ENCODE measurements at regions not wholly inside any gene's neighbourhood (a gene's known extent, or its start where the extent isn't known, plus 50 kb on each side); places are given as distances from the start of the nearest gene placed in this dataset.
"Not testable (repeated sequence)": the region's sequence is repeated elsewhere in the genome, so short reads cannot be mapped to it uniquely, and the experiment has no call there.

DNA sequence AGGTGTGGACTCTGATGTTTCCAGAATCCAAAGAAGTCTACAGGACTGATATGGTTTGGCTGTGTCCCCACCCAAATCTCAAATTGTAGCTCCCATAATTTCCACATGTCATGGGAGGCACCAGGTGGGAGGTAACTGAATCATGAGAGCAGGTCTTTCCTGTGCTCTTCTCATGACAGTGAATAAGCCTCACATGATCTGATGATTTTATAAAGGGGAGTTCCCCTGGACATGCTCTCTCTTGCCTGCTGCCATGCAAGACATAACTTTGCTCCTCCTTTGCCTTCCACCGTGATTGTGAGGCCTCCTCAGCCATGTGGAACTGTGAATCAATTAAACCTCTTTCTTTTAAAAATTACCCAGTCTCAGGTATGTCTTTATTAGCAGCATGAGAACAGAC lies 1205.3 kb downstream of the SLC16A7 start:
- not testable (repeated sequence) for DNase-seq

DNA sequence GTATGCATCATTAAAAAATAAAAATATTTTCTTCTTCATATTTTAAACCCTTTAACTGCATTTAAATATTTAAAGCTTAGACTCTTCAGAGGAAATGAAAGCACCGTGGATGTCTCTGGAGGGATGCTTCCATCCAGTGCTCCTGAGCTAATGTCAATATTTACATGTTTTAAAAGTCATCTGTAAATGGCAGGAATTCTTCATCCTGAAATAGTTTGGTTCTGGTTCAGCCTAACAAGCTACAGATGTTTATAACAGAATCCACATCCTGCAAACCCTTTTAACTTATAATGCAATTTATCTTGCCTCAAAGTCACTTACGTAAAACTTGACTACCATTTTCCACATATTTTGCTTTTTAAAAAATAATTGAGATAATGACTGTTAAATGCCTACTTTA lies 1207.3 kb downstream of the SLC16A7 start:
- DNase-seq = no peak

- no peak for DNase-seq
These were observed 1209.5 kb downstream of the SLC16A7 start for GRCh38 chr12:60805364-60805763.

DNA sequence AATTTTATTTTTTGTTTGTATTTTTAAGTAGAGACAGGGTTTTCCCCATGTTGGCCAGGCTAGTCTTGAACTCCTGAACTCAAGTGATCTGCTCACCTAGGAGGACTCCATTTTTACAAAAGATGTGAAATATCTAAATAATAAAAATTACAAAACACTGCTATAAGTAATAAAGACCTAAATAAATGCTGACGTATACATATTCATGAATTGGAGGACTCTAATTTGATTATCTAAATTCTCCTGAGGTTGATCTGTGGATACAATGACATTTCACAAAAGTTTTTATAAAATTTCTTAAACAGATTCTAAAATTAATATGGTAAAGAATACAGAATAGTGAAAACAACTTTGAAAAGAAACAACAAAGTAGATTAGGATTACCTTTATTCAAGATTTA lies 1224.0 kb downstream of the SLC16A7 start:
- no peak for DNase-seq

DNA sequence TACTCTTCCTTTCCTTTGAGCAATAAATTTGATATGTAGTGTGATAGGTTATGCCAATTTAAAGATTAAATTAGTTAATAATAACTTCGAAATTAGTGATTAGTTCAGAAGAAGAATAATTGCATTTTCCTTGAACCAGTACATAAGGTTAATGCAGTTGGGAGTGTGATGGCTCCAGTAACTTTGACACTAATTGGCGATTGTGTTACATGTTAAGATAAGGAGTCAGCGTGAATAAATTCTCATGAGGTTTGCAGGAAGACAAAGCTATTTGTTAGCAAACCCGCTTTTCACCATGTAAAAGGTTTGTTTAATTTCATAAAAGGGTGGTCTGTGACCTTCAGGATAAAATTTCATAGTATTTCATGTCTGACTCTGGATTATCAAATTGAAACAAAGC lies 1226.8 kb downstream of the SLC16A7 start:
- no peak for DNase-seq

DNA sequence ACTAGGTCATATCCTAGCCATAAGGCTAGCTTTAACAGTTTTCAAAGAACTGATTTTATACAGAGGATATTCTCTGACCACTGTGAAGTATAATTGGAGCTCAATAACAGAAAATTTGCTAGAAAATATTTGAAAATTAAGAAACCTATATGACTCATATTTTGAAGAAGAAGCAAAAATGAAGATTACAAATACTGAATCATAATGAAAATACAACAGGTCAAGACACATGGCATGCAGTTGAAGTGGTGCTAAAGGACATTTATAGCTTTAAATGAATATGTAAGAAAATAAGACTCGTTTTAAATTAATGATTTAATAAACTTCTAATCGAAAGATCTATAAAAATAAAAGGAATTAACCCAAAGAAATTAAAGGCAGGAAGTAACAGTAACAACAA lies 1234.6 kb downstream of the SLC16A7 start:
- no peak for DNase-seq

- DNase-seq = no peak
These were observed 1236.5 kb downstream of the SLC16A7 start for GRCh38 chr12:60832290-60832689.

DNA sequence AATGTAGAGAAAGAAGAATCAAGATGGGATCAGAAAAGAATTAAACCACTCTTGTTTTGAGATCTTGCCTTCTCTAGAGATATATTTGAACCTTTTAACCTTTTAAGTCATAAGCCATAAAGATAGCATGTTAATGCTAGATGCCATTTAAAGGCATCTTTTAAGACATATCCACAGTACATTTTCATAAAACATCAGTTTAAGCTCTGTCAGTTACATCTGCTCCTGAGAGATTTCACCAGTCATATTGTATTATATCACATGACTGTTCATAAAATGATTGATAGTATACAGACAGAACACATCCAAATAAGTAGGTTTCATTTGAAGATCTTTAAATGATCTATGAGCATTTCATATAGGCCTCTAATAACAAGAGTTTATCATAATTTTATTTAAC lies 1238.5 kb downstream of the SLC16A7 start:
- DNase-seq = no peak

DNA sequence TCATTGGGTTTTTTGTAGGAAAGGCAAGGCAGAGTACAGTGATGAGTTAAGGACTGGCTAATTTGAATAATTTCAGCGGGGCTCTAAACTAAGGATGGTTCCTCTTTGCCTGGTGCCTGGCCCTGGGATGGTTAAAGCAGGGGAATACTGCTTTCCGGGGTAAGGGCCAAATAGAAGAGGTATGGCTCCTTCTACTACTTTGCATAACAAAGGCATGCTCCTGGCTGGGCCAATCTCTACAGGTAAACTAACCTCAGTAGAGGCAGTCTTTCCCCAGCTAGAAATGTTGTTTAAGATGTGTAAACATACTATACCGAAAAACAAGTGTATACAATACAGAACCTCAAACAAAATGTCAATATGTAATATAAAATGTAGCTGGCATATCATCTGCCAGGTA lies 1239.0 kb downstream of the SLC16A7 start:
- DNase-seq = no peak

- DNase-seq = no peak
These were observed 1240.8 kb downstream of the SLC16A7 start for GRCh38 chr12:60836651-60837050.

GRCh38 chr12:60842181-60842580 lies 1246.4 kb downstream of the SLC16A7 start:
- DNase-seq = no peak

DNA sequence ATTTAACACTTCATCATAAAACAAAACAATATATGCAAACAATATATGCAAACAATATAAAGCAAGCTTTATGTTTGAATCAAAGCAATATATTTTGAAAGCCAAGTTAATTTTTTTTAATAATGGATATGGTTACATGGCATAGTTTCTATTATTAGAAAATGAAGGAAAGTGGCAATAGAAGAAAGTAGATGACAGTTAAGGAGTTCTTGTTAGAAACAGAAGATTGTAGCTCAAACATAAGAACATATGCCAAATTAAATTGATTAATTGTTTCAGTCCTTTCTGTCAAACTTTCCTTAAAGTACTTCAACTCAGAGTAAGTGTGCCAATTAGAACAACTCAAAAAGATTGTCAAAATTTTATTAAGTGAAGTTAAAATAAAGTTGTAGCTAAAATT lies 1248.3 kb downstream of the SLC16A7 start:
- no peak for DNase-seq

DNA sequence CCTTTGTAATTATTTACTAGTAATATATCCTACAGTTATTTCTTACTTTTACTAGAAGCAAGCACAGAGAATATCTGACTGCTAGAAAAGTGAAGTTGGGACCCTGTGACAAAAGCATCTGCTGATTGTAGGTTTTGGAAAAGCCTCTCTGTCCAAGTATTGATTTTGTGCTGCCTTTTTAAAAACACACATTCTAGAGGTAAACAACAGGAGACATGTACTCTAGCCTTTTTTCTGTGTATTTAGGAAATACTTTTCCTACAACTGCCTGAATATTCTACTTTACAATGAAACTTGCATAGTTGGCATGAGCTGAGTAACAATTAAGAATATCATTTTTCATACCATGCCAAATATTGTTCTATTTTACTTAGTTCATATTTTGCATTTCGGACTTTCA lies 1249.0 kb downstream of the SLC16A7 start:
- no peak for DNase-seq

DNA sequence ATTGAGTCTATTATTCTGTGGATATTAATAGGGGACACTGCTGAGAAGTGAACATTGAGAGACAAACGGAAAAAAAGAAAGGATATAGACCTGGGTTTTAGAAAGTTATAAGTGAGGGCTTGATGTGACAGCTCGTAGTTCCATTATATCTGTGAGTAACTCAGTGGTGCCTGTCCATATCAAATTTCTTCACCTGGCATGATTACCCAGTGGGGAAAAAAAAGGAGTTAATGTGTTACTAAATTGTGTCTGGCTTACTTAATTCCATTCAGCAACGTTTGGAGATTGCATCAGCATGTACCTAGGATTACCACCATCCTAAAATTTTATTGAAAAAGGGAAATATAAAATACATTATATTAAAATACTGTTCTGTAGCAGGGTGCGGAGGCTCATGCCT lies 1249.9 kb downstream of the SLC16A7 start:
- DNase-seq = no peak

DNA sequence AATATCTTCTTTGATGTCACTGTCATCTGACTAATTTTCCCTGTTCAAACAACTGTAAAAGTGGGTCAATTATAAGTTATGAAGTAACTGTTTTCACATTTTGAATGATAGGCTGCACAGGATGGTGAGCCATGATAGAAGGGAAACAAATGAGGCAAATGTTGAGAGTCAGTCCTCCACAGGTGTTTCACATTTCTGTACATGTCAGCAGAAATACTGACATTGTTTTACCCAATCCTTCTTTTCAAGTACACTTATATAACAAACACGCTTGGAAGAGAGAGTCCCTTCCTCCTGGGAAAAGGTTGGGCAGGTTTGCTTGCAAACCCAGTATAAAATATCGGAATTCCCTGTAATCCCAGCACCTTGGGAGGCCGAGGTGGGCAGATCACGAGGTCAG lies 1251.5 kb downstream of the SLC16A7 start:
- no peak for DNase-seq

DNA sequence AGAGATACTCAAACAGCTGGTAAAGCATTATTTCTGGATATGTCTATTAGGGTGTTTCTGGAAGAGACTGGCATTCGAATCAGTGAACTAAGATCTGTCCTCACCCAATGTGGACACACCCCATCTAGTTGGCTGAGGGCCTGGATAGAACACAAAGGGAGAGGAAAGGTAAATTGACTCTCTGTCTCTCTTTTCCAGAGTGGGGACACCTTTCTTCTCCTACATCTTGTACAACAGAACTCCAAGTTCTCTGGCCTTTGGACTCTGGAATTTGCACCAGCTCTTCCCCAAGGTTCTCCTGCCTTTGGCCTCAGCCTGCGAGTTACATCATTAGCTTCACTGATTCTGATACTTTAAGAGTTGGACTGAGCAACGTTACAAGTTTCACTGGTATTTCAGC lies 1253.9 kb downstream of the SLC16A7 start:
- DNase-seq = no peak

- no peak for DNase-seq
These were observed 1257.6 kb downstream of the SLC16A7 start for GRCh38 chr12:60853407-60853806.

- DNase-seq = no peak
These were observed 1267.6 kb downstream of the SLC16A7 start for GRCh38 chr12:60863421-60863820.

GRCh38 chr12:60872219-60872618 lies 1276.4 kb downstream of the SLC16A7 start:
- no peak for DNase-seq

GRCh38 chr12:60872850-60873713 lies 1277.3 kb downstream of the SLC16A7 start:
- DNase-seq = no peak

GRCh38 chr12:60874091-60874490 lies 1278.3 kb downstream of the SLC16A7 start:
- no peak for DNase-seq

GRCh38 chr12:60920841-60921495 lies 1325.1 kb downstream of the SLC16A7 start:
- DNase-seq = no peak

- no peak for DNase-seq
These were observed 1325.7 kb downstream of the SLC16A7 start for GRCh38 chr12:60921541-60921940.

- no peak for DNase-seq
These were observed 1330.4 kb downstream of the SLC16A7 start for GRCh38 chr12:60926256-60926655.
